H9 (cell line): ENCODE measurements at regions not wholly inside any gene's neighbourhood (a gene's known extent, or its start where the extent isn't known, plus 50 kb on each side); places are given as distances from the start of the nearest gene placed in this dataset.

Source experiments
- DNase-seq: peaks from one replicate; pipeline ENCODE4 v3.0.0-alpha.2; 2017
- H2AFZ ChIP-seq: one replicate; pipeline ENCODE4 v1.6.1; 2013; ENCODE audit warnings: mild to moderate bottlenecking, low read length, control low read depth, moderate library complexity
- H2AK5ac ChIP-seq: 2 replicates; pipeline ENCODE4 v1.6.1; 2013; ENCODE audit warnings: low read length, control low read depth, mixed read lengths; ENCODE audit not compliant: insufficient read length
- H2BK120ac ChIP-seq: one replicate; pipeline ENCODE4 v1.6.1; 2013; ENCODE audit warnings: low read depth, mild to moderate bottlenecking, low read length, control low read depth, inconsistent platforms; ENCODE audit not compliant: poor library complexity, severe bottlenecking
- H2BK12ac ChIP-seq: 2 replicates; pipeline ENCODE4 v1.6.1; 2013; ENCODE audit warnings: low read length, control low read depth, mixed read lengths, low read depth; ENCODE audit not compliant: insufficient read length
- H2BK15ac ChIP-seq: 2 replicates; pipeline ENCODE4 v1.6.1; 2013; ENCODE audit warnings: low read depth, low read length, control low read depth
- H2BK20ac ChIP-seq: one replicate; pipeline ENCODE4 v1.6.1; 2013; ENCODE audit warnings: low read depth, mild to moderate bottlenecking, low read length, control low read depth, inconsistent platforms; ENCODE audit not compliant: poor library complexity, severe bottlenecking
- H2BK5ac ChIP-seq: 2 replicates; pipeline ENCODE4 v1.6.1; 2013; ENCODE audit warnings: low read length, control low read depth, mixed read lengths; ENCODE audit not compliant: insufficient read length
- H3K14ac ChIP-seq: 2 replicates; pipeline ENCODE4 v1.6.1; 2013; ENCODE audit warnings: low read length, control low read depth; ENCODE audit not compliant: insufficient read depth
- H3K18ac ChIP-seq: 2 replicates; pipeline ENCODE4 v1.6.1; 2013; ENCODE audit warnings: low read depth, mild to moderate bottlenecking, mixed read lengths, low read length, control low read depth; ENCODE audit not compliant: insufficient read length
- H3K23ac ChIP-seq: 2 replicates; pipeline ENCODE4 v1.6.1; 2013; ENCODE audit warnings: low read length, control low read depth, mixed read lengths, low read depth; ENCODE audit not compliant: insufficient read length
- H3K23me2 ChIP-seq: 2 replicates; pipeline ENCODE4 v1.6.1; 2013; ENCODE audit warnings: low read depth, mild to moderate bottlenecking, mixed read lengths, low read length, control low read depth; ENCODE audit not compliant: insufficient read length, poor library complexity, severe bottlenecking
- H3K27ac ChIP-seq: 2 replicates; pipeline ENCODE4 v1.5.1; 2013; ENCODE audit warnings: low read length, control low read depth, mixed read lengths, low read depth; ENCODE audit not compliant: insufficient read length
- H3K27me3 ChIP-seq: 2 replicates; pipeline ENCODE4 v1.6.1; 2013; ENCODE audit warnings: low read length, control low read depth, inconsistent platforms; ENCODE audit not compliant: insufficient read depth
- H3K4ac ChIP-seq: 2 replicates; pipeline ENCODE4 v1.6.1; 2013; ENCODE audit warnings: low read depth, mild to moderate bottlenecking, control low read depth, inconsistent platforms, low read length, moderate library complexity
- H3K4me1 ChIP-seq: 2 replicates; pipeline ENCODE4 v1.6.1; 2013; ENCODE audit warnings: low read length, control low read depth, inconsistent platforms; ENCODE audit not compliant: insufficient read depth
- H3K4me2 ChIP-seq: 2 replicates; pipeline ENCODE4 v1.6.1; 2013; ENCODE audit warnings: low read length, control low read depth, mixed read lengths; ENCODE audit not compliant: insufficient read length, insufficient read depth
- H3K56ac ChIP-seq: 2 replicates; pipeline ENCODE4 v1.6.1; 2013; ENCODE audit warnings: low read depth, mild to moderate bottlenecking, mixed read lengths, low read length, control low read depth; ENCODE audit not compliant: insufficient read length
- H3K79me1 ChIP-seq: 2 replicates; pipeline ENCODE4 v1.6.1; 2013; ENCODE audit warnings: low read depth, mild to moderate bottlenecking, moderate library complexity, low read length, control low read depth, inconsistent platforms; ENCODE audit not compliant: insufficient read depth, poor library complexity, severe bottlenecking
- H3K79me2 ChIP-seq: 2 replicates; pipeline ENCODE4 v1.6.1; 2013; ENCODE audit warnings: low read length, control low read depth, inconsistent platforms; ENCODE audit not compliant: insufficient read depth
- H3K9ac ChIP-seq: 2 replicates; pipeline ENCODE4 v1.6.1; 2013; ENCODE audit warnings: low read length, control low read depth, mixed read lengths; ENCODE audit not compliant: insufficient read length; ENCODE audit errors: extremely low read depth
- H3K9me3 ChIP-seq: one replicate; pipeline ENCODE4 v1.6.1; 2013; ENCODE audit warnings: low read depth, low read length, inconsistent platforms; ENCODE audit not compliant: control insufficient read depth
- H3T11ph ChIP-seq: one replicate; pipeline ENCODE4 v1.6.1; 2013; ENCODE audit warnings: mild to moderate bottlenecking, low read length, control low read depth, inconsistent platforms
- H4K20me1 ChIP-seq: one replicate; pipeline ENCODE4 v1.6.1; 2013; ENCODE audit not compliant: control insufficient read depth, insufficient read length, insufficient read depth
- H4K5ac ChIP-seq: 2 replicates; pipeline ENCODE4 v1.6.1; 2013; ENCODE audit warnings: low read depth, mild to moderate bottlenecking, mixed read lengths, low read length, control low read depth; ENCODE audit not compliant: insufficient read length
- H4K8ac ChIP-seq: replicated peaks from 2 replicates; pipeline ENCODE4 v1.6.1; 2013; ENCODE audit warnings: low read length, control low read depth, mixed read lengths, low read depth; ENCODE audit not compliant: insufficient read length
- H4K91ac ChIP-seq: 2 replicates; pipeline ENCODE4 v1.6.1; 2013; ENCODE audit warnings: low read depth, mild to moderate bottlenecking, moderate library complexity, mixed read lengths, low read length, control low read depth; ENCODE audit not compliant: insufficient read length
- H3K27ac Mint-ChIP-seq, 3 experiments: 2 replicates in 2 of 3; 3 replicates in 1 of 3; pipeline ENCODE4 v1.8.0; 2020 to 2021; ENCODE audit warnings: mixed read lengths in 3 of 3, mild to moderate bottlenecking in 1 of 3, moderate library complexity in 1 of 3
- H3K27me3 Mint-ChIP-seq: 2 replicates; pipeline ENCODE4 v1.8.0; 2021; ENCODE audit warnings: low read depth, mild to moderate bottlenecking, moderate library complexity, mixed read lengths
- H3K36me3 Mint-ChIP-seq, 3 experiments: 2 replicates in 2 of 3; 3 replicates in 1 of 3; pipeline ENCODE4 v1.8.0; 2020 to 2021; ENCODE audit warnings: low read depth in 3 of 3, mixed read lengths in 3 of 3; ENCODE audit not compliant: insufficient read depth in 1 of 3
- H3K4me1 Mint-ChIP-seq, 2 experiments: 2 replicates each; pipeline ENCODE4 v1.8.0; 2020; ENCODE audit warnings: mixed read lengths in 2 of 2
- H3K4me3 Mint-ChIP-seq, 2 experiments: 2 replicates in 1 of 2; 3 replicates in 1 of 2; pipeline ENCODE4 v1.8.0; 2020 to 2021; ENCODE audit warnings: mild to moderate bottlenecking in 2 of 2, mixed read lengths in 2 of 2, moderate library complexity in 1 of 2
- H3K9me3 Mint-ChIP-seq, 2 experiments: 2 replicates in 1 of 2; 3 replicates in 1 of 2; pipeline ENCODE4 v1.8.0; 2020; ENCODE audit warnings: mild to moderate bottlenecking in 2 of 2, mixed read lengths in 2 of 2, moderate library complexity in 1 of 2
- CTCF ChIP-seq: fragments of 200-600 bp; sonication (generic); conservative IDR thresholded peaks from 3 replicates; pipeline ENCODE4 v1.8.0; 2021; ENCODE audit warnings: antibody characterized with exemption, mild to moderate bottlenecking
- WGBS: extraction: QIAGEN DNeasy Blood & Tissue Kit; methylation state at CpG from one replicate; pipeline ENCODE4 v1.1.7; 2013; ENCODE audit warnings: missing lambda C conversion rate, low lambda C conversion rate, mixed read lengths; ENCODE audit not compliant: insufficient read length; ENCODE audit errors: extremely low coverage; 5-methylcytosine and 5-hydroxymethylcytosine counted together

GRCh38 chr1:199727682-199728081 lies 299.8 kb upstream of the NR5A2 start:
- no peak overlapping the region for H3K4me3 Mint-ChIP-seq
- H2AK5ac ChIP-seq, result no peak overlapping the region
- H3K27me3 Mint-ChIP-seq, result no peaks in the 10 kb centered on the region
- H3K27ac Mint-ChIP-seq, result no peak overlapping the region
- H2BK12ac ChIP-seq, result no peak overlapping the region
- no peak overlapping the region for H3K27ac ChIP-seq
- no peak overlapping the region for H3K14ac ChIP-seq
- no peak overlapping the region for H3K18ac ChIP-seq
- H4K91ac ChIP-seq, result no peak overlapping the region
- H3K4ac ChIP-seq, result no peak overlapping the region
- no peaks in the 10 kb centered on the region for H4K20me1 ChIP-seq
- no peak overlapping the region for H2AFZ ChIP-seq
- H3K9me3 ChIP-seq, result no peaks in the 10 kb centered on the region
- H3T11ph ChIP-seq, result no peak overlapping the region
- no peak for TF ChIP-seq CTCF
- H3K23me2 ChIP-seq, result no peaks in the 10 kb centered on the region
- H3K9me3 Mint-ChIP-seq, result no peaks in the 10 kb centered on the region
- no peak overlapping the region for H2BK20ac ChIP-seq
- peaks cover 2 to 3% of the 10 kb centered on the region in 2 experiments; a peak in 1 of 4 replicates for H3K4me1 Mint-ChIP-seq
- no peak overlapping the region for H3K23ac ChIP-seq
- no peak for DNase-seq
- H2BK5ac ChIP-seq, result no peak overlapping the region
- no peak overlapping the region for H4K8ac ChIP-seq
- no CpG with 5 or more reads among the region's 2 CpGs for WGBS
- H3K27me3 ChIP-seq, result no peaks in the 10 kb centered on the region
- no peak overlapping the region for H3K56ac ChIP-seq
- no peak overlapping the region for H2BK120ac ChIP-seq
- H3K79me2 ChIP-seq, result no peaks in the 10 kb centered on the region
- H4K5ac ChIP-seq, result no peak overlapping the region
- no peak overlapping the region for H2BK15ac ChIP-seq
- no peaks in the 10 kb centered on the region for H3K4me1 ChIP-seq
- H3K4me2 ChIP-seq, result no peak overlapping the region
- H3K9ac ChIP-seq, result no peak overlapping the region
- no peaks in the 10 kb centered on the region for H3K36me3 Mint-ChIP-seq
- no peaks in the 10 kb centered on the region for H3K79me1 ChIP-seq
